ENCODE measurements at regions not wholly inside any gene's neighbourhood (a gene's known extent, or its start where the extent isn't known, plus 50 kb on each side); places are given as distances from the start of the nearest gene placed in this dataset.

DNA sequence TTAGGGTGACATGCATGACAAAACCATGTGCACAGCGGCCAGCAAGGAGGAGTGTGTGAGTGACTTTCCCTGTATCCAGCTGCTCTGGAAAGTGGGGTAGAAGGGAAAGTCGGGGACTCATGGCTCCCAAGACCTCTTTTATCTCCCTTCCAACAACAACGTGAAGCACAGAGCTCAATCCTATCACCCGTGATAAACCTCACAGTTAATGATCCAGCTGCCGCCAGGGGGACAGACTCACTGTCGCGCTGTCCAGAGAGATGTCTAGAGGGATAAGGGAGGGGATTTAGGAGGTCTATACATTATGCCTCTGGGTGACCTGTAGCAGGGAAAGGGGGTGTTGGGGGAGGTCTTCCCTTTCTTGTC lies 84.0 kb upstream of the SMNDC1 start:
- Mint-ChIP-seq H3K4me1 (peaks cover 45% of the 10 kb centered on the region), H3K4me3 (peak overlapping the region; percentile 0 to 74), H3K9me3 (no peaks in the 10 kb centered on the region), H3K27ac (peak overlapping the region; percentile 12 to 97), H3K27me3 (no peaks in the 10 kb centered on the region)
- peak; percentile 32 for ATAC-seq
- no peak for DNase-seq

DNA sequence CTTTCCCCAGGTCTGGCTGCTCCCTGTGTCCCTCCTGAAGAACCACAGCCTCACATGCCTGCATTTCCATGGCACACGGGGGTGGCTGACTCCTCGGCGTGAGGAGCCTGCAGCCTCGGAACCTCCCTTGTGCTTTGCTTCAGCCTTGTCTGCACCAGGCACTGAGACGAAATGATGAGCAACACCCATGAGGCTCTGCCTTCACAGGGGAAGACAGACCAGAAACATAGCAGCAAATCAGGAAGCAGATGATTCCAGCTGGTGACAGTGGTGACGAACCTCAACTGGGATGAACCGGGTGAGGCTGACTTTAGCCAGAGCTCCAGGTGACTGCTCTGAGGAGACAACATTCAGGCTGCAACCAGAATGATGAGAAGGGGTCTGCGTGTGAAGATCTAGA lies 84.5 kb upstream of the SMNDC1 start:
- H3K27ac Mint-ChIP-seq, result peak overlapping the region in 1 of 2 donors; percentile 77
- ATAC-seq, result no peak

DNA sequence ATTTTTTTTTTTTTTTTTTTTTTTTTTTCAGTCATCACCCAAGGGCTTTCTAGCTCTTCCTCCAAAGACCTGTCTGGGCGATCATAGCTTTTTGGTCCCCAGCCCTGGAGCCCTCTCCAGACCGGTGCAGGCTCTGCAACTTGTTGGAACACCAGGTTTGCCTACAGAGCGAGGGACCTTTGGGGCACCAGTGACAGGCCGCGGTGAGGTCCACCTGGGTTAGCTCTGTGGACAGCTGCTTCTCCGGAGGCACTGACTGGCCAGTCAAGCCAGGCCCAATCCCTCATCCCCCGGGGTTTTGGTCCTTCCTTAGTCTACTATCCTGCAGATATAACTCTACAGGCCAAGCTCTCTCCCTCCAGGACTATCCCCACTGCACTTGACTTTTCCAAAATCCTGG lies 86.8 kb upstream of the SMNDC1 start:
- Mint-ChIP-seq H3K4me1 (peaks cover 65% of the 10 kb centered on the region), H3K27ac (no peak overlapping the region), H3K4me3 (no peak overlapping the region), H3K9me3 (no peaks in the 10 kb centered on the region), H3K27me3 (no peaks in the 10 kb centered on the region)
- ATAC-seq, result no peak
- no peak for DNase-seq

More for the DNA sequence above, 84.5 kb upstream of the SMNDC1 start:
- no peak overlapping the region for H3K4me3 Mint-ChIP-seq
- DNase-seq, result no peak
- H3K9me3 Mint-ChIP-seq, result no peaks in the 10 kb centered on the region
- no peaks in the 10 kb centered on the region for H3K27me3 Mint-ChIP-seq
- peaks cover 48% of the 10 kb centered on the region for H3K4me1 Mint-ChIP-seq

DNA sequence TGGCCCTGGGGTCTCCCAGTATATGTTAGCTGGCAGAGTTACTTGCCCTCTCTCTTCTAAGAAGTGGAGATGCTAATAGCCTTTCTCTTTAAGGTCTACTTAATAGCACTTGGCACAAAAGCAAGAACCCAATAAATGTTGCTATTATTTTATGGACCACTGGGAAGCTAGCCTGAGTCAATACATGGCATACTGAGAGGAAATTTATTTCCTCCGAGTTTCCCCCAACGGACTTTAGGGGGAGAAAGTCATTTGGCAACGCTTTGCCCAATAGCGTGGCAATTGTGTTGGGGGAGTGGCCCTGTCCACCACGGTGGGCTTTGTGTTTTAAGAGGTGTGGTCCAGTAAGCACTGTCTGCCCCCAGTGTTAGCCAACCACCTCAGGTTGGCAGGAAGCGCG lies 87.4 kb upstream of the SMNDC1 start:
- H3K4me1 Mint-ChIP-seq, result peaks cover 65% of the 10 kb centered on the region
- H3K27me3 Mint-ChIP-seq, result no peaks in the 10 kb centered on the region
- no peak for DNase-seq
- ATAC-seq, result no peak
- H3K27ac Mint-ChIP-seq, result no peak overlapping the region
- no peak overlapping the region for H3K4me3 Mint-ChIP-seq
- H3K9me3 Mint-ChIP-seq, result no peaks in the 10 kb centered on the region

DNA sequence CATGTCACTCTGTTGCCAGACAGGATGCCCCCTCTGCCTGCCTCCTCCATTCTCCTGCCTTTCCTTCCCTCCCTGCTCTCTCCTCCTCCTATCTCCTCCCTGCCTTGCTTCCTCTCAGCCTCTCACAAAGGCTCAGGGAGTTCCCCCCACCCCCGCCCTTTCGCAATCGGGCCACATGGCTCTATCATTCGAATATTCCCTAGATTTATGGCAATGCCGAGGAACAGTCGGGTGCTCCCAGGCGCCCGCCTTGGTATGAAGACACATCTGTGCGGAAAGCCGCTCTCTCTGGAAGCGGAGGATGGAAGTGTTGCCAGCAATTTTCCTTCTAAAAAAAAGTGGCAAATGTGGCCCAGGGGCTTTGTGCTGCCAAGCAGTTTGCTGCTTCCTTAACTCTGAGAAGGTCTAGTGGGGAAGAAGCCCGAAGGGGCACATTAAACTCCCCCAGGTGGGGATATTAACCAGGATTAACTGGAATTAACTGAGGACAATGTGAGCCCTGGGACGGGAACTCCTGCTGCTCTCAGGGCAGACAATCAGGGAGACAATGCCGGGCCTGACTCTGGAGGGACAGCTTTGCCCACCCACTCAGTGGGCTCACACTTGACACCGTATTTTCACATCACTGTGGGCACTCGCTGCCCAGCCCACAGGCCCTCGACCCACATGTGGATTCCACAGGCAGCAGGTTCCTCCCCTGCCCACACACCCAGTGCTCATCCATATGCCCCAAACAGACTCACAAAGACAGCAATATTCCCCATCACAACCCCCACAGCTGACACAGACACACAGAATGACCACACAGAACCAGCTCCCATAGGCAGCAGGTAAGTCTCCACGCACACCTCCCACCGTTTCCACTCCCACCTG lies 88.4 kb upstream of the SMNDC1 start:
- no peak overlapping the region for H3K4me3 Mint-ChIP-seq

DNA sequence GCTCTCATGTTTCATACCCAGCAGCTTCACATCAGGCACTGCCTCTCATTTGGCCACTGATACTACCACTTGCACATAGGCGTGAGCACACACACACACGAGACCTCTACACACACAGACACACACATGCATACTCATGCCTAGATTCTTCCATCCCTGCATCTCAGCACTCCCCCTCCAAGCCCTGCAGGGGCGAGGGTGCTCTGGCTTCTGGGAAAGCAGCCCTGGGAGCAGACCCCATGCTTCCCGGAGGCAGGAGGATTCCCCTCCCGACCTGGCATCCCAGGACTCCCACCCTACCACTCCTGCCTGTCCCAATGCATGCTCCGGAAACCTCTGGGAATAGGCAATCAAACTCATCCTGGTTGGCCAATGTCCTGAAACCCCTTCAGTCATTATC lies 89.1 kb upstream of the SMNDC1 start:
- Mint-ChIP-seq H3K27me3 (no peaks in the 10 kb centered on the region), H3K27ac (no peak overlapping the region), H3K4me1 (peaks cover 58% of the 10 kb centered on the region), H3K4me3 (no peak overlapping the region), H3K9me3 (no peaks in the 10 kb centered on the region)
- no peak for DNase-seq
- no peak for ATAC-seq

More for the DNA sequence above, 88.4 kb upstream of the SMNDC1 start:
- peaks cover 58% of the 10 kb centered on the region for H3K4me1 Mint-ChIP-seq
- no peaks in the 10 kb centered on the region for H3K9me3 Mint-ChIP-seq
- DNase-seq (no peak), ATAC-seq (no peak)
- peak overlapping the region; percentile 31 to 86 for H3K27ac Mint-ChIP-seq
- H3K27me3 Mint-ChIP-seq, result no peaks in the 10 kb centered on the region

DNA sequence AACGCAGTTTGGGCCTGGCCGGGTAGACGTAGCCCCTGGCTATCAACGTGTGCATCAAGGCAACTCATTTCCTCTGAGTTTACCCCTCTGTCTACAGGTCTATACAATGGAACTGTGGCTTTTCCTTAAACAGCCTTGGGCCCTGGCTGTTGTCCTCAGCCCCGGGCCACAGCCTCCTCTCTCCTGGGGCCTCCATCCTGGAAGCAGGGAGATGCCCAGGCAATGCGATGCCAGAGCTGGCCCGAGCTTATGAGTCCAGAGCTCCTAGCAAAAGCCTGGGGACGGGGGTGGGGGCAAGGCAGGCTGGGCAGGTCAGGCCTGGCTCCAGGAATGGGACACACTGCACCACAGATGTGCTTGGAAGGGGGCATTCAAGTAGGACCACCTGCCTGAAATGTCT lies 89.6 kb upstream of the SMNDC1 start:
- Mint-ChIP-seq H3K27ac (no peak overlapping the region), H3K4me1 (peaks cover 56% of the 10 kb centered on the region), H3K9me3 (no peaks in the 10 kb centered on the region), H3K4me3 (no peak overlapping the region), H3K27me3 (no peaks in the 10 kb centered on the region)
- ATAC-seq (no peak), DNase-seq (no peak)

DNA sequence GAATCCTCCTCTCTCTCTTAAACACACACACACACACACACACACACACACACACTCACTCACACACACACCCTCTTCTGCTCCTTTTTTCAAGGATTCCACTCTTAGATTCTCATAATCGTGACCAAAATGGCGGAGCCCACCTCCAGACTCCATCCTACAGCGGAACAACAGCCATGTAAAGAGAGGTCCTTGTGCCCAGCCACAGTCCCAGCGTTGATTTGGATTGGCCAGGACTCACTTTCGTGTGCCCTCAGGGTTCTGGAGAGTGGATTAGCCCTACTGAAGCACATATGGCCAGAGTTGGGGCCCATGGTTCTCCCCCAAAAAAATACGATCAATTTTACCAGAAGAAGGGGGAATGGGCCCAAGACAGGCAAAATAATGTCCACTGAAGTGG lies 90.2 kb upstream of the SMNDC1 start:
- Mint-ChIP-seq H3K27ac (no peak overlapping the region), H3K4me1 (peaks cover 50% of the 10 kb centered on the region), H3K4me3 (no peak overlapping the region), H3K27me3 (no peaks in the 10 kb centered on the region), H3K9me3 (no peaks in the 10 kb centered on the region)
- ATAC-seq (no peak), DNase-seq (no peak)

DNA sequence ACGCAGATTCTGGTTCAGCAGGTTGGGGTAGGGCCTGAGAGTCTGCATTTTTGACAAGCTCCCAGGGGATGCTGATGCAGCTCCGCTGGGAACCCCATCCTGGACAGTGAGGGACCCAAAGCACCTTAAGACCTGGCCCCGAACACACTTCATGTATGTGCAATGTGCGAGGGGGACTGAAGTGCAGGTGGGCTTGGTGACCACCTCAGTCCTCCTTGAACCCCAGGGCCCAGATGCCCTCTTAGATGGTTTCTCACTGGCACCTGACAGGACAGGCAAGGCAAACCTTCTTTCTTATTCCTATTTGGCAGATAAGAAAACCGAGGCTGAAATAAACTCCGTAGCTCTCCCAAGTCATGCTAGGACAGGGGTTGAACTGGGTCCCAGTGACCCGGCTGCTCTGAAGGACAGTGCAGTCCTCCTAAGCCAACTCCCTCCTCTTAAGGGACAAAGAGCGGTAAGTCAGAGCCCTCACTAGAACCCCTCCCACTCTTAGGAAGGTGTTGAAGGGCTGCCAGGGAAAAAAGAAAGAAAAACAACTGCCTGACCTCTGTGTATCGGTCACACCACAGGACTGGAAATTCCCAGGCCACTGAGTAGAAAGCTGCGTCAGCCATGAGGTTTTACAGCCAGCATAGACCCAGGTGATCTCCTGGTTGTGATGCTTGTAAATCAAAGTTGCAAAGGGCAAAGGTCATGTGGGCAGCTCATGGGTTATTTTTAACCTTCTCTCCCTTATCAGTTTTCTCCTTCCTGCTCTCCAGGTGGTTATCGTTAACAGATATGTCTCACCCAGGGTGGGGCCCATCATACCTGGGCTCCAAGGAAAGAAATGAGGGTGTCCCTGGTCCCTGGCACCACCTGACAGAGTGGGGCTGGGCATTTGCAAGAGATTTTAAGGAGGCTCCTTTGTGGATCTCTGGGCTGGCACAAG lies 90.9 kb upstream of the SMNDC1 start:
- H3K4me1 Mint-ChIP-seq, result peaks cover 47% of the 10 kb centered on the region
- H3K9me3 Mint-ChIP-seq, result no peaks in the 10 kb centered on the region
- DNase-seq (peak; percentile 31 to 63), ATAC-seq (peak; percentile 93)
- H3K27me3 Mint-ChIP-seq, result no peaks in the 10 kb centered on the region
- peak overlapping the region; percentile 54 to 72 for H3K27ac Mint-ChIP-seq
- H3K4me3 Mint-ChIP-seq, result peak overlapping the region in 1 of 2 donors; percentile 39

DNA sequence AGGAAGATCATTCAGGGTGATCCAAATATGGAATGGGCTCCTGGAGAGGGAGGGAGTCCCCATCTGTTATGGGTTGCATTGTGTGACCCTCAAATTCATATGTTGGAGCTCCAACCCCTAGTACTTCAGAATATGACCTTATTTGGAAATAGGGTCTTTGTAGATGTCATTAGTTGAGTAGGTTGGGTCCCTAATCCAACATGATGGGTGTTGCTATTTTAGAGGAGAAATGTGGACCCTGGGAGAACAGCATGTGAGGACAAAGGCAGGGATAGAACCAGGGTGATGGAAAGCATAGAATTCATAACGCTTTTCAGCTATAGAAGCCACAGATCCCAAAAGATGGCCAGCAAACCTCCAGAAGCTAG lies 91.5 kb upstream of the SMNDC1 start:
- DNase-seq, result no peak
- no peak overlapping the region for H3K4me3 Mint-ChIP-seq
- no peak for ATAC-seq
- H3K27me3 Mint-ChIP-seq, result no peaks in the 10 kb centered on the region
- H3K9me3 Mint-ChIP-seq, result no peaks in the 10 kb centered on the region
- peak overlapping the region in 1 of 2 donors; percentile 72 for H3K27ac Mint-ChIP-seq
- peaks cover 51% of the 10 kb centered on the region for H3K4me1 Mint-ChIP-seq

DNA sequence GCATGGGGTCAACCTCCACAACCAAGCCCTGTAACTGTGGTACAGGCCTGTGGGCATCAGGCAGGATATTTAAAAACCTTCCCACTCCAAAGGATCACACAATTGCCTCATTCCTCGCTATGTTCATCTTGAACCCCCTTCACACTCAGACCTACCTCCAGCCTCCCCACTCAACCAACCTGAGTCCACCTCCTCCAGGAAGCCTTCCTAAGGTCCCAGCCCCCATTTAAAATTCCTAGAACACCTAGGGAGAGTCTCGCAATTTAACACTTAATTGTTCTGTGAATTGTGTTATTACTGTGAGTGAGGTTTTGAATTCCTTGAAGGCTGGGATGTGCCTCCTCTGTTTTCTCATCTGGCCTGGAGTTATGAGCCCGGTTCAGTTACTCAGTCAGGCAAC lies 93.1 kb upstream of the SMNDC1 start:
- no peaks in the 10 kb centered on the region for H3K27me3 Mint-ChIP-seq
- no peak for ATAC-seq
- peaks cover 47% of the 10 kb centered on the region for H3K4me1 Mint-ChIP-seq

DNA sequence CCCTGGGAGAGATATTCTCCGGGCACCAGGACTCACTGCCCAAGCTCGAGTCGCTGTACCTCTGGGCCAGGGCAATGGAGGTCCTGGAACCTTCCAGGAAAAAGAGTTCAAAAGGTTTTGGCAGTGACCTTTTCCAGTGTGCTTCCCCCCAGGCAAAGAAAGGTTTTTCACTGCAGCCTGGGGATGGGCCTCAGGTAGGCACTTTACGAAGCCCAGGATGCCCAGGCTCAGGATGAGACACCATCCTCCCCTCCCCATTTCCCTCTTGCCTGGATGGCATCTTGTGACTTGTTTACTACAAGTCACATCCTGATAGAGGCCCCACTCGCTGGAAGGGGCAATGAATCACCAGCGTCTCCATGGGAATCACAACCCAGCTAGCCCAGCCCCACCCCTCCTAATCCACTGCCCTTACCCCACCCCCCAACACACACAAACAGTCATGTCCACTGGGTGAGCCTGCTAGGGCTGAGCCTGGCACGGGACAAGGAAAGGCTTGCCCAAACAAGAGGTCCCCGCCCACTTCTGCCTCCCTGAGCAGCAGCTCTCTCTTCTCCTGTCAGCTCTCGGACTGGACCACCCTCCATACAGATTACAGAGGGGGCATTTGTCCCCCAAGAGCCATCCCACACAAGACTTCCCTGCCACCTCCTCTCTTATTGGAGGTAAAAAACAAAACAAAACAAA lies 93.8 kb upstream of the SMNDC1 start:
- Mint-ChIP-seq H3K4me3 (no peak overlapping the region), H3K27me3 (no peaks in the 10 kb centered on the region), H3K4me1 (peaks cover 40% of the 10 kb centered on the region), H3K9me3 (no peaks in the 10 kb centered on the region), H3K27ac (no peak overlapping the region)
- ATAC-seq (no peak), DNase-seq (no peak)

More for the DNA sequence above, 93.1 kb upstream of the SMNDC1 start:
- peak overlapping the region in 1 of 2 donors; percentile 28 for H3K27ac Mint-ChIP-seq
- no peaks in the 10 kb centered on the region for H3K9me3 Mint-ChIP-seq
- no peak for DNase-seq
- H3K4me3 Mint-ChIP-seq, result no peak overlapping the region

DNA sequence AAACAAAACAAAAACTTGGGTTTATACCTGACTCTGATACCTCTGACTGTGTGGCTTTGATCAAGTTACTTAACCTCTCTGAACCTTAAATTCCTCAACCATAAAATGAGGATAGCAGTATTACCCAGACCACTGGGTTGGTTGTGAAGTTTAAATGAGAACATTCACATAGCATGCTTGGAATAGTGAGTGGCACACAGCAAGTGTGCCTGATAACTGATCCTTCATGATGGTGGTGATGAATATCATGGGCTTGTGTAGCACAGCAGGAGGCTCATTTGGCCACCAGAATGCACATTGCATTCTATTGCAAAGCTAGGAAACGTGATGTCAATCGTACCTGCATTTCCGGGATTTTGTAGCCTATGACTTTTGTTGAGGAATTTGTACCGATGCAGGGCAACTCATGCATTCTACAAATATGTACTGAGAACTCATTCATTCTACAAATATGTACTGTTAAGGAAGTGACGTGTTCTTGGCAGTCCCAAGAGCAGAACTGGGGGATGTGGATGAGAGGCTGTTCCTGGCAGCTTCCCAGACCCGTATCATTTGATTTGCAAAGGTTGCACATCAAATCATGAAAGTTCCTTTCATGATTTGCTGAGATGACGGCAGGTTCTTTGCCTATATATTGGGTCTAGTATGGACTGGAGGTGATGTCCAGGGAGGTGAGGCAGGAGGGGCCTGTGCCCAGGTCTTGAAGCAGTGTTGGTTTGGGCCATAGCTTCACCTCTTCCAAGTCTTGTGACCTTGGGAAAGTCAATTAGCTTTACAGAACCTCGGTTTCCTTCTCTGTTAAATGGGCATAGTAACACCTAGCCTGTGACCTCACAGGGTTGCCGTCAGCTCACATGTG lies 94.6 kb upstream of the SMNDC1 start:
- H3K27me3 Mint-ChIP-seq, result no peaks in the 10 kb centered on the region
- H3K4me3 Mint-ChIP-seq, result no peak overlapping the region
- peaks cover 36% of the 10 kb centered on the region for H3K4me1 Mint-ChIP-seq
- DNase-seq (no peak), ATAC-seq (no peak)
- H3K27ac Mint-ChIP-seq, result no peak overlapping the region
- H3K9me3 Mint-ChIP-seq, result no peaks in the 10 kb centered on the region

DNA sequence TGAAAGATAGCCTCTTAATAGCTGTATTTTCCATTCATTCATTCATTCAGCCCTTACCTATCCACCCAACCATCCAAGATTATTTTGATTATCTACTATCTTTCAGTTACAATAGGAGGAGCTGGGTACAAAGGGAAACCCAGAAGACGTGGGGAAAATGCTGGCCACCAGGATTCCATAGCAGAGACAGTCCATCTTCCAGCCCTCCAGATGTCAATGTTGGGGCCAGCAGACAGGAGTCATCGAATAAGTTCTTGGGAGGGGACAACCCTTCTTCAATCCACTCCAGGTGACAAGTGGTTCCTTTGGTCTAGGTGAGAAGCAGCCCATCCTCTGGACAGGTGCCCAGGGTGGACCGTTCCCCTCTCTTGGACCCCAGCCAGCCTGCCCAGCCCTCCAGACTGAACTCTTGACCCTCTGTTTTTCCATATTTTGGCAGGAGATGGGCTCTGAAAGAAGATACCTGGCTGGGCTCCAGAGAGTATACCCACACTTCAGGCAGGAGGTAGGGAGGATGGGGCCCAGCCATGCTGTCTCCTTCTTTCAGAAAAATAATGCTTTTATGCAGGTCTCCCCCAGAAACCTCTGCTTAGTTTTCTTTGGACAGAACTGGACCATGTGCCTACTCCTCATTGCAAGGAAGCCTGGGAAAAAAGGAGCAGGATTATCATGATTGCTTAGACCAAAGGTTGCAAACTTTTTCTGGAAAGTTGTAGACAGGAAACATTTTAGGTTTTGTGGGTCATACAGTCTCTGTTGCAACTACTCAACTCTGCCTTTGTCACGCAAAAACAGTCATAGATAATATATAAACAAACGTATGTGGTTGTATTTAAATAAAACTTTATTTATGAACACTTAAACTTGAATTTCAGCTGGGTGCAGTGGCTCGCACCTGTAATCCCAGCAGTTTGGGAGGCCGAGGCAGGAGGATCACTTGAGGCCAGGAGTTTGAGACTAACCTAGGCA lies 95.5 kb upstream of the SMNDC1 start:
- H3K27ac Mint-ChIP-seq, result no peak overlapping the region

More for the DNA sequence above, 95.5 kb upstream of the SMNDC1 start:
- Mint-ChIP-seq H3K9me3 (no peaks in the 10 kb centered on the region), H3K4me3 (no peak overlapping the region), H3K27me3 (no peaks in the 10 kb centered on the region), H3K4me1 (peaks cover 31% of the 10 kb centered on the region)
- DNase-seq, result no peak
- no peak for ATAC-seq
